ENCODE measurements at regions not wholly inside any gene's neighbourhood (a gene's known extent, or its start where the extent isn't known, plus 50 kb on each side); places are given as distances from the start of the nearest gene placed in this dataset.

GRCh38 chr2:129478902-129479517 is 500.5 kb upstream of the RAB6C start:
- no peak overlapping the region for H3K27ac ChIP-seq
- TF ChIP-seq CTCF (conservative IDR thresholded peaks at IDR 0.05) = no peak

DNA sequence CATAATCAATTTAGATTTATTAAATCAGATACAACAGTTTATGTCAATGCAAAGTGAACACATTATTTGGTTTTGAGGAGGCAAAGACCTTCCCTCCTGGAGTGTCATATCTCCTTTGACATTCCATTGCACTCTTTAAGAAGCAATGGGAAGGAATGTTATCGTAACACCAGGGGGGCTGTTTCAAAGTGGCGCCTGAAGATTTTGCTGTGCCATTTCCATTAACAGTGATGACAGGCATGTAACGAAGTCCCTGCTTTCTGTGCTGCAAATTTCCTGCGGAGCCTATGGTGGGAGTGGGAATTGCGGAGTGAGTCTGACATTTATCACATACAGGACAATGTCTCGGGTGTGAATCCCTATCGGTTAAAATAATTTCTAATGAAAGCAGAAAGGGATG is 499.6 kb upstream of the RAB6C start:
- H3K27ac ChIP-seq = no peak overlapping the region
- no peak for TF ChIP-seq CTCF (conservative IDR thresholded peaks at IDR 0.05)

- no peak for TF ChIP-seq CTCF (conservative IDR thresholded peaks at IDR 0.05)
- no peak overlapping the region for H3K27ac ChIP-seq
Measured at GRCh38 chr2:129480790-129481189, 498.7 kb upstream of the RAB6C start.

- no peak overlapping the region for H3K27ac ChIP-seq
- no peak for TF ChIP-seq CTCF (conservative IDR thresholded peaks at IDR 0.05)
Measured at GRCh38 chr2:129481306-129482219, 497.9 kb upstream of the RAB6C start.

DNA sequence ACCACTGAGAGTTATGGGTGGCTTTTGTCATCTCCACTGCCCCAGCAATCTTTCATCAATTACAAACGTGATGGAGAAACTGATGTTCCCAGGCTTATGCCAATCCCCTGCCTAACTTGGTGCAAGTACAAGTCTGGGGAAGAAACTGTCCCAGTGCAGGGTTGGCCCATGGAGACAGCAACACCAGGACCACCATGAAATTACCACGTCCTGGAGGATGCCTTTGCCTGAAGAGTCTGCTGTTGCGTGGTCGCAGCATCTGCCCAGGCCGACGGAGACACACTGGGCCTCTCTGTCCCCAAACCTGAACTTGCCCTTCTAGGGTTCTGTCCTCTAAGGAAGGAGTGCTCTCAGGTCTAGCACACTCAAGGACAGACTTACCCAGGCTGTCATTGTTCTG is 496.8 kb upstream of the RAB6C start:
- H3K27ac ChIP-seq = no peak overlapping the region

DNA sequence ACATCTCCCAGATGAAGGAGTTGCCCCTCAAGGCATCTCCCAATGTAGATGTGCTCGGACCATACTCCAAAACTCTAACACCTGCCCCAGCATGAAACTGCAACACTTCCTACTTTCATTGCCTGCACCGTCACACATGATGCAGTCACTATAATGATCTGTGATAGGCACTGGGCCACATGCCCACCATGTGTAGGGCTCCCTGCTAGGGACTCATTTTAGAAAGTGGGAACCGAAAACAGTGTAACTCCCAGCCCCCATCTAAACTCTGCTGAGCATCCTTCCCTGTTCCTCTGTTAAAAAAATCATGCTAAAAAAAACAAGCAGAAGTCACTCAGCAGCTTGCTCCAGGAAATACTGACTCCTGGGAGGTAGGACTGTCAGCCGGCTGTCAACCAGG is 496.1 kb upstream of the RAB6C start:
- H3K27ac ChIP-seq = no peak overlapping the region
- no peak for TF ChIP-seq CTCF (conservative IDR thresholded peaks at IDR 0.05)

More for the DNA sequence above, 496.8 kb upstream of the RAB6C start:
- no peak for TF ChIP-seq CTCF (conservative IDR thresholded peaks at IDR 0.05)

- TF ChIP-seq CTCF (conservative IDR thresholded peaks at IDR 0.05) = no peak
- H3K27ac ChIP-seq = no peak overlapping the region
Measured at GRCh38 chr2:129484999-129485897, 494.2 kb upstream of the RAB6C start.

Data from VCaP (cell line).